ENCODE measurements at regions not wholly inside any gene's neighbourhood (a gene's known extent, or its start where the extent isn't known, plus 50 kb on each side); places are given as distances from the start of the nearest gene placed in this dataset.

GRCh38 chr14:104503691-104504090, 75.9 kb upstream of the C14orf180 start:
- DNase-seq (ENCODE audit: extremely low read depth in 1 of 4, low spot score in 3 of 4) (no peak), FAIRE-seq (no peak), ATAC-seq (no peak)
- BruUV-seq (replicated peaks) = no TSS peak
- ChIA-PET POLR2A (no interaction called here), CTCF (ENCODE audit: low intra/inter-chr PET ratio) (no interaction called here)
- no peak overlapping the region for H2AFZ ChIP-seq (ENCODE audit: low read depth, low read length)
- no peaks in the 10 kb centered on the region for H3K36me3 ChIP-seq (ENCODE audit: control insufficient read depth, insufficient read depth, low read length)
- H4K20me1 ChIP-seq (replicated peaks; ENCODE audit: control insufficient read depth, insufficient read depth, low read length) = no peaks in the 10 kb centered on the region
- no peak overlapping the region for H3K27ac ChIP-seq (ENCODE audit: extremely low read depth, low read depth, low read length)
- H3K4me2 ChIP-seq (ENCODE audit: insufficient read depth, low read length) = no peak overlapping the region
- no peaks in the 10 kb centered on the region for H3K9me3 ChIP-seq (replicated peaks; ENCODE audit: control insufficient read depth, insufficient read depth, low read depth, low read length)
- no peaks in the 10 kb centered on the region for H3K79me2 ChIP-seq (ENCODE audit: control insufficient read depth, insufficient read depth, low read length)
- H3K9me1 ChIP-seq (ENCODE audit: control insufficient read depth, insufficient read depth, low read length) = no peaks in the 10 kb centered on the region
- no peaks in the 10 kb centered on the region for H3K27me3 ChIP-seq (ENCODE audit: control insufficient read depth in 2 of 2, insufficient read depth in 2 of 2, low read length in 2 of 2)
- H3K4me3 ChIP-seq = no peak overlapping the region
- H3K9ac ChIP-seq (ENCODE audit: insufficient read depth in 1 of 2, low read depth in 2 of 2, low read length in 2 of 2) = no peak overlapping the region
- in situ Hi-C loops (cut with MboI) = no loop called here
- 8% methylated on average over 5 of the region's 6 CpGs for WGBS (ENCODE audit: insufficient coverage, low coverage, missing lambda C conversion rate)
- intact Hi-C loops (cut with micrococcal nuclease) = no loop called here
- H3K4me1 ChIP-seq (replicated peaks in 1 of 2; ENCODE audit: control insufficient read depth in 2 of 2, insufficient read depth in 2 of 2, low read length in 2 of 2) = no peaks in the 10 kb centered on the region
- TF ChIP-seq E2F5 (CRISPR knock-in tag; IDR thresholded peaks at IDR 0.05) (no peak), CUX1 (CRISPR knock-in tag; IDR thresholded peaks at IDR 0.05) (no peak), HES1 (IDR thresholded peaks at IDR 0.05; ENCODE audit: low read depth) (no peak), HDAC8 (tag; IDR thresholded peaks at IDR 0.05) (no peak), CREB3 (tag; conservative IDR thresholded peaks at IDR 0.05; ENCODE audit: low read depth) (no peak), ZNF740 (CRISPR knock-in tag; IDR thresholded peaks at IDR 0.05) (no peak), ZNF740 (tag; IDR thresholded peaks at IDR 0.05) (no peak), FOXM1 (IDR thresholded peaks at IDR 0.05; ENCODE audit: low read depth) (no peak), FOXM1 (CRISPR knock-in tag; IDR thresholded peaks at IDR 0.05; ENCODE audit: low read depth) (no peak), TRIM25 (IDR thresholded peaks at IDR 0.05; ENCODE audit: borderline replicate concordance) (no peak), SETDB1 (IDR thresholded peaks at IDR 0.05; ENCODE audit: low read length) (no peak)

Measured in K562 (cell line).